Islet precursor cell (in vitro differentiated cells): ENCODE measurements at regions not wholly inside any gene's neighbourhood (a gene's known extent, or its start where the extent isn't known, plus 50 kb on each side); places are given as distances from the start of the nearest gene placed in this dataset.
"Not testable (repeated sequence)": the region's sequence is repeated elsewhere in the genome, so short reads cannot be mapped to it uniquely, and the experiment has no call there.

Experiments
- DNase-seq: peaks from one replicate; pipeline ENCODE4 v3.0.0-alpha.2; 2018

DNA sequence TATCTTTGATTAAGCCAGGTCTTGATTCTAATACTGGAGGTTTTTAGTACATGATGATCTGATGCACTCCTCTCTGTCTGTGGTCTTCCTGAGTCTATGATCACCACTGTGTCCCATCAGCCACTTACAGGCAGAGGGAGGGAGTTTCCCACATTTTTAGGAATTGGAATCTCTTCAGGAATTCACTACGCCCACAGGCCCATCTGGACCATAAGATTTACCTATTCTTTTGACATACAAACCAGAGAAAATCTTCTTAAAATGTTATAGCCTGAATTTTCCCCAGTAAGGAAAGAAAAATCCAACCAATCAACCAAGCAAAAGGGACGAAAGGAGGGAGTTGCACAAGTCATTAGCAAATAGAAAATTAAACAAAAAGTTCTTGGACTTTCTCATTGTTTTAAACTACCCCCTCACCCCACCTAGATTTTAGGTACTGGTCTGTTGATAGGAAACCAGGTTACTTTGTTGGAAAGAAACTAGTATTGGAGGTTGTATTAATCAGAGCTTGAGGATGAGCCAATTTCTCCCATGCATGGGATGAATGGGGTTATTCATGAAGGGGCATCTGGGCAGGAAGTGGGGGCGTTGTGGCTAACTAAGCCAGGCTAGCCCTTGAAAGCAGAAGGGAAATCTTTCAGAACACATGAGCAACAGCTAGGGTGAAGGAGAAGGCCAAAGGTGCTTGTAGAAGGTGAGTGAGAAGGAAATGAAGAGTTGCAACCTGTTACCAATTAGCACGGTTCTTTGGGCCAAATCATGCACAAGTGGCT, 328.2 kb upstream of the MEX3C start:
- DNase-seq: no peak

DNA sequence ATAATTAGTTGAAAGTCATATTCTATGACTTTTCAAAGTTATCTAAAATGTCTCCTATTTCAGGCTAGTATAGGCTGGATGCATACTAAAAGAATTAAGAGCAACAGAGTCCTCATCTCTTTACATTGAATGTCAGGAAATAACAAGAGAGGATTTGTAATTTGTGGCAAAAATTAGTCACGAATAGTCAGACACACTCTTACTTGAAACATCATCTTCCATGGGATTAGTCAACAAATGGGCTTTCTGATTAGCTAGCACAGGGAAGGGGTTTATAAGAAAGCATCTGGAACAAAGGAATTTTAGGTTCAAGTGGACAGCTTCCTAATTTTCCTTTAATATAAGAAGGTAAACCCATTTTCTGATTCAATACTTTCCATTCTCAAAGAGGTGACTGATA, 330.3 kb upstream of the MEX3C start:
- DNase-seq: no peak

DNA sequence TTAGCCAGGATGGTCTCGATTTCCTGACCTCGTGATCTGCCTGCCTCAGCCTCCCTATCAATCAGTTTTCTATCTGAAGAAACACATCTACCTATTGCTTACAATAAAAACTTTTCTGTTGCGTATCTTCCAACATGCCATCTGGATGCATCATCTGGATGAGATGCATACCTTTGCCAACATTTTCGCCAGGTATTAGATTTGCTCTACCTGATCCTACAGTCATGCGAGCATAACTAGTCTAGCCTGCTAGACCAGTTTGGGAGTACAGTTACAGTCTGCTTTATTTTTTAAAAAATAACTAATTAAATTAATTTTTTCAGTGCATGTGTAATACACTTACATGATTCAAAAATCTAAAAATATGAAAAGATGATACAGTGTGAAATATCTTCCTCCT, 334.0 kb upstream of the MEX3C start:
- no peak for DNase-seq

GRCh38 chr18:51537487-51537886, 340.0 kb upstream of the MEX3C start:
- DNase-seq: peak; percentile 70

GRCh38 chr18:51540562-51540961, 343.1 kb upstream of the MEX3C start:
- no peak for DNase-seq

GRCh38 chr18:51541230-51541629, 343.7 kb upstream of the MEX3C start:
- DNase-seq: no peak

DNA sequence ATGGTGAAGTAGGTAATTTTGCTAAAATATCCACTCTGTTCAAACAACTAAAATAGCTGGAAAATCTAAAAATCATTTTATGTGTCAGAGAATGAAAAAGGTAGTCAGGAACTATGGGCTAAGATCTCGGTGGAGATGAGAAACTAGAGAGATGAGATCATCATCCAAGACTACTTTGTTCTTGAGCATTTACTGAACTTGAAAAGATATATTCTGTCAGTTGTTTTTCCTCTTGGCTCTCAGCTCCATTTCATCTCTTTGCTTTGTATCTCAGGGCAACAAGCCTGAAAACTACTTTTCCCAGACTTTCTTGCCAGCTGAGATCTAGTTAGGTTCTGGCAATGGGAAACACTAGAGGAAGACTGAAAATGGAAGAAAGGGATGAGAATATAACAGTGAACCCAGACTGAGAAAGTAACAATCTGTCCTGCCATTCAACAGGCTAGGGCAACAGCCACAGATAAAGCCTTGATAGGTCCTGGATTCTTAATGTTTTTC, 346.2 kb upstream of the MEX3C start:
- no peak for DNase-seq

GRCh38 chr18:51545446-51545845, 348.0 kb upstream of the MEX3C start:
- no peak for DNase-seq

DNA sequence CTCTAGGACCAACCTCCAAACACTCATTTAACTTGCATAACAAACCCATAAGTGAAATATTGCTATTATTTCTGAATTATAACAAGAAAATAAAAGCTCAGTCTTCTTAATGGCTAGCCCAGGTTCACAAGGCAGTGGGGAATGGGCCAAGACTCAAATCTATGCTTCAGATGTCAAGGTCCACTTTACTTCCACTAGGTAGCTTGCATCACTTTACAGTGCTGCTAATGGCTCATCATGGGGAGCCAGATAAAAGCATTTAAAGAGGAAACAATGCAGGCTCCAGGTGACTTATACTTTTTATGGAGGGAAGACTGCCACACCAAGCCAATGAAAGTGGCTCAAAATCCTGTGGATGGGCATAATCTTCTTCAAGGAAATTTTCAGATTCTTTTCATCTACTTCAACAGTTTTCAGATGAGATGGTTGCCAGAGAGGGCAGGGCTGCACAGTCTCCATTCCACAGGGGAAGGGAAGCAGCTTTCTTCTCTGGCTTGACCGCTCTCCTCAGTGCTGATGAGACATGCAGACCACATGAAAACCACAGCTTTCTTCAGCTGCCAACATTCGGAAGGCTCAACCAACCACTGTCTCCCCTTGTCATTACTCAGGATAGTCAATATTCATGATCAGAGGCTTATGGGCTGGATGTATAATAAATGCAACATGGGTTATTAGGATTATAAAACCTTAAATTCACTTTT, 361.9 kb upstream of the MEX3C start:
- no peak for DNase-seq

GRCh38 chr18:51559902-51560287, 362.4 kb upstream of the MEX3C start:
- no peak for DNase-seq

DNA sequence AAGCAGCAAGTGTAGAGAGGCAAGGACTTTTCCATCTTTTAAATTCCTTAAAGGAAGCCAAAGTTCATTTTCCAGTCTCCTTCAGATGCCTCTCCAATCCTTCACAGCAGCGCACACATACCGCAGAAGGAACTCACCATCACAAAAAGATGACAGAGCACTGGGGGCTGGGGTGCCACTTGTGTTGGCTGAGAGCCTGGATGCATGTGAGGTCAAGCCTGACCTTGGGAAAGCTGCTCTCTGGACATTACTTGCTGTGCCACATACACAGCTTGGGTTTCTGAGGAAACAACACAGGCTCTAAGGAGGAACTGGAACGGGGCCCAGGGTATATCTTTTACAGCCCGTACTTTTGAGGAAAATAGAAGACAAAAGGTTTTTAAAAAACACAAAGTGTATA, 364.3 kb upstream of the MEX3C start:
- no peak for DNase-seq

DNA sequence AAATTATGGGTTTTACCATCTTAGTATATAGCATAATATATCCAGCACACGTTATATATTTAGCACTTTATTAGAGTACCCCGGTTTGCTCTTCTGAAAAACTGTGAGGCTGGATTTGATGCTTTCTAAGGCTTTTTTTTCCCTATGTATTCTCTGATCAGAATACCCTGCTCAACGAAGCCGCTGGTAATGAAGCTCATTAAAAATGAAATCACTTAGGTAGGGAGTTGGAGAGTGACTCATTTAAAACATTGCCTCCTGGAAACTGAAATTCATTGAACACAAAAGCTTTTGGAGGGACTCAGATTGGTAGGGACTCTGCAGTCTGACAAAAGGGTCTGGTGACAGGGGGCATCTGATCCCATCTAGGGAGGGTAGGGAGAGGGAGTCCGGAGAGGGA, 365.4 kb upstream of the MEX3C start:
- no peak for DNase-seq

- no peak for DNase-seq
Observed at GRCh38 chr18:51563396-51563795, 365.9 kb upstream of the MEX3C start.

DNA sequence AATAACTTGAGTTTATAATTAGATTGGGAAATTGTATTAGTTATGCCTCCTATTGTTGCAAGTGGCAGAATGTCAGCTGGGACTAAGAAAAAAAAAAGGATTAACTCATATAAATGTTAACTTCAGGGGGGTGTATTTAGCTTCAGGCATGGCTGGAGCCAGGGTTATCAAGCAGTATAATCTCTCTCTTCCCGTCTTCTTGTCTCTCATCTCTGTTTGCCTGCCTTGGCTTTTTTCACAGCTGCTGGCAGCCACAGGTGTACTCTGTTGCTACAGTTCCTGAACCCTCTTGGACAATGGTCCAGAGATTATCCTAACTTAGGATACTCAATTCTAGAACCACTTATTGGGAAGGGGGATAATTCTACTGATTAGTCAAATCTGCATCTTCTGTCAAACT, 370.7 kb upstream of the MEX3C start:
- DNase-seq: no peak

GRCh38 chr18:51569153-51569552, 371.7 kb upstream of the MEX3C start:
- DNase-seq: no peak

DNA sequence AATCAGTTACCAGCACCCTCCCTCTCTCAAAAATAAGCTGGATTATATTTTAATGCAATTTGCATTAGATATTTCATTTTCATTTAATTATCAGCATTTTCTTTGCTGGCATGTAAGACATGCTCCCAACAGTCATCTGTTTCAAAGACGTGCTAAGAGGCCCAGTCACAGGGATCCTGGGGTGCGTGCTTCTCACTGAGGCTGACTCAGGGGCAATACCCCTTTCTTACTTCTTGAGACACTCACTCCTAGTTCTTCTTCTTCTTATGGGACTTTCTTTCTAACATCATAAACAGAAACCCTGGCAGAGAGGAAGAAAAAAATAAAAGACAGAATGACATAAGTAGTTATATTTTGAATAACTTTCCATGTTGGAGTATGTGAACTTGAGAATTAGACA, 372.1 kb upstream of the MEX3C start:
- DNase-seq: no peak

- DNase-seq: not testable (repeated sequence)
Observed at GRCh38 chr18:51570071-51570470, 372.6 kb upstream of the MEX3C start.

- not testable (repeated sequence) for DNase-seq
Observed at GRCh38 chr18:51573886-51574285, 376.4 kb upstream of the MEX3C start.

- DNase-seq: no peak
Observed at GRCh38 chr18:51575171-51575570, 377.7 kb upstream of the MEX3C start.

GRCh38 chr18:51578406-51578980, 381.0 kb upstream of the MEX3C start:
- no peak for DNase-seq

DNA sequence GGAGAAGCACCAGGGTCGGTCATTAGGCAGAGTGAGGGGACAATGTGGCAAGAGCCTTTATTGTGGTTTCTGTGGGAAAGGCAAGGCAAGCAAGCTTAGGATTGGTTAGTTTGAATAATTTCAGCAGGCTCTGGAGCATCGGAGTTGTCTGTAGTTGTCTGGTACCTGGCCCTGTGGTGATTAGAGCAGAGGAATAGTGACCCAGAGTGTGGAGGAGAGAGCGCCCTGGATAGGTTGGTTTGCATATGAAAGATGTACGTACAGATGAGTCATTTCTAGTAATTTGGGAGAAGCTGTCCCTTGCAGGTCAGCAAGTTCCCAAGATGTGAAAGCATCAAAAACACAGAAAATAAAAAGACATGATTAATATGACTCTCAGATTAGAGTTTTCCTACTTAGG, 383.1 kb upstream of the MEX3C start:
- no peak for DNase-seq

GRCh38 chr18:51582551-51582950, 385.1 kb upstream of the MEX3C start:
- DNase-seq: no peak

- no peak for DNase-seq
Observed at GRCh38 chr18:51588616-51589015, 391.1 kb upstream of the MEX3C start.

DNA sequence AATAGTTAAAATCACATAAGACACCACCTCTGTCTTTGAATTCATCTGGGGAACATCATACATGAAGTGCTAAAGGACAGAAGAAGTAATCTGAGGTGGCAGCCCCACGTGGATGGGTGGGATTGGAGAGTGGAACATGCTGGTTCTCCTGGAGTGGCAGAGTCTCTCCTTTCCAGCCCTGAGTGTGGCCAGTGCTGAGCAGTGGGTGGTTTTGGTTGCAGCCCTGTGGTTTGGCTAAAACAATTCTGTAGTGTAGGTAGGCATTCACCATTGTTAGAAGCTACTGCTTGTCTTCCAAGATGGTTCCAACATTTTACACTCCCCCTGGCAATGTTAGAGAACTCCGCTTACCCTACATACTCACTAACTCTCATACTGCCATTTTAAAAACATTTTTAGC, 396.4 kb upstream of the MEX3C start:
- DNase-seq: no peak
